ENCODE measurements at regions not wholly inside any gene's neighbourhood (a gene's known extent, or its start where the extent isn't known, plus 50 kb on each side); places are given as distances from the start of the nearest gene placed in this dataset.

GRCh38 chr2:14136030-14136429 lies 496.5 kb upstream of the LRATD1 start:
- TF ChIP-seq POLR2AphosphoS5 (IDR thresholded peaks at IDR 0.05; ENCODE audit: insufficient read depth in 1 of 2, low read depth in 1 of 2) (no peak), POLR2A (IDR thresholded peaks at IDR 0.05) (no peak), CTCF (IDR thresholded peaks at IDR 0.05) (no peak)

DNA sequence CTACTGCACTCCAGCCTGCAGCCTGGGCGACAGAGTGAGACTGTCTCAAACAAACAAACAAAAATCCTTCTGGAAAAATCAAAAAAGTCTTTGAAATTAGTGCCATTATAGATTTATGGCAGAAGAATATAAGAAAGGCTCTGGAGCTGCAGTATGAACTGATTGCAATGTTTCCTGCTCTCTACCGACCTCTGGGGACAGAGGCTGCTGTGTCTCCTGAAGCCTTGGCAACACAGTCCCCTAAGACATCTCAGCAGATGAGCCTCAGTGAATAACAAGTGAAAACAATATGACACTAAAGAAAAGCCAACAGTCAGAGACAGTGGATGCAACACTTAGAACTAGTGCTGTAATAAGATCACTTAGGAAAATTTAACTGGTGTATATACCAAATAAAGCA lies 494.9 kb upstream of the LRATD1 start:
- Histone ChIP-seq H3K4me3 (no peak overlapping the region), H3K36me3 (no peaks in the 10 kb centered on the region), H3K27ac (no peak overlapping the region), H3K9me3 (no peaks in the 10 kb centered on the region), H3K4me1 (no peaks in the 10 kb centered on the region), H3K27me3 (no peaks in the 10 kb centered on the region)
- TF ChIP-seq POLR2A (IDR thresholded peaks at IDR 0.05) (no peak), CTCF (IDR thresholded peaks at IDR 0.05) (no peak), POLR2AphosphoS5 (IDR thresholded peaks at IDR 0.05; ENCODE audit: insufficient read depth in 1 of 2, low read depth in 1 of 2) (no peak)
- no peak for DNase-seq (ENCODE audit: extremely low spot score in 2 of 2)
- intact Hi-C loops (cut with DNase I), result no loop called here

More at GRCh38 chr2:14136030-14136429, 496.5 kb upstream of the LRATD1 start:
- intact Hi-C loops (cut with DNase I), result no loop called here
- H3K4me1 ChIP-seq, result no peaks in the 10 kb centered on the region
- no peaks in the 10 kb centered on the region for H3K27me3 ChIP-seq
- no peak overlapping the region for H3K27ac ChIP-seq
- DNase-seq (ENCODE audit: extremely low spot score in 2 of 2), result no peak
- H3K36me3 ChIP-seq, result no peaks in the 10 kb centered on the region
- H3K4me3 ChIP-seq, result no peak overlapping the region
- H3K9me3 ChIP-seq, result no peaks in the 10 kb centered on the region

- no peak for DNase-seq (ENCODE audit: extremely low spot score in 2 of 2)
- Histone ChIP-seq H3K27me3 (no peaks in the 10 kb centered on the region), H3K4me1 (no peaks in the 10 kb centered on the region), H3K9me3 (no peaks in the 10 kb centered on the region), H3K4me3 (no peak overlapping the region), H3K36me3 (no peaks in the 10 kb centered on the region), H3K27ac (no peak overlapping the region)
- intact Hi-C loops (cut with DNase I), result no loop called here
- TF ChIP-seq POLR2A (IDR thresholded peaks at IDR 0.05) (no peak), POLR2AphosphoS5 (IDR thresholded peaks at IDR 0.05; ENCODE audit: insufficient read depth in 1 of 2, low read depth in 1 of 2) (no peak), CTCF (IDR thresholded peaks at IDR 0.05) (no peak)
These were observed 492.4 kb upstream of the LRATD1 start for GRCh38 chr2:14140009-14140550.

GRCh38 chr2:14143435-14143834 lies 489.1 kb upstream of the LRATD1 start:
- intact Hi-C loops (cut with DNase I), result no loop called here
- TF ChIP-seq POLR2AphosphoS5 (IDR thresholded peaks at IDR 0.05; ENCODE audit: insufficient read depth in 1 of 2, low read depth in 1 of 2), result no peak
- TF ChIP-seq POLR2A (IDR thresholded peaks at IDR 0.05), result no peak
- no peak for TF ChIP-seq CTCF (IDR thresholded peaks at IDR 0.05)

DNA sequence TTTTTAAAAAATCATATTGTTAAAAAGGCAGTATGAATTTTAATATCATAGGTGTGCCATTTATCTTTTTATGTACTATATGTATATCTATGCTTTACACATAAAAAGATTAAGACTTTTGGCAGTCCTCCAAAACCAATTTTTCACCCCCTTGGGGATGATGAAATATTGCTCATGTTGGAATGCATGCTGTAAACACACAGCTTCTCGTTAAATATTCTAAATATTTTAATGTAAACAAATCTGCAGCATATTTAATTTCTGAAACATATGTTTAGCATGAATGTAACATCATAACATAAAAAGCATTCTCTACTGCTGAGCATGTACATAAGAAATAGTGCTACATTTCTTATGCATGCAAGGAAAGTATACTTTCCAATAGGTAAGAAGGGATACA lies 484.3 kb upstream of the LRATD1 start:
- H3K27ac ChIP-seq, result no peak overlapping the region
- intact Hi-C loops (cut with DNase I), result no loop called here
- no peak for TF ChIP-seq CTCF (IDR thresholded peaks at IDR 0.05)
- no peak for TF ChIP-seq POLR2A (IDR thresholded peaks at IDR 0.05)
- TF ChIP-seq POLR2AphosphoS5 (IDR thresholded peaks at IDR 0.05; ENCODE audit: insufficient read depth in 1 of 2, low read depth in 1 of 2), result no peak
- no peak for DNase-seq (ENCODE audit: extremely low spot score in 2 of 2)
- H3K27me3 ChIP-seq, result no peaks in the 10 kb centered on the region
- H3K4me1 ChIP-seq, result no peaks in the 10 kb centered on the region
- H3K4me3 ChIP-seq, result no peak overlapping the region
- H3K9me3 ChIP-seq, result no peaks in the 10 kb centered on the region
- H3K36me3 ChIP-seq, result no peaks in the 10 kb centered on the region

More at GRCh38 chr2:14143435-14143834, 489.1 kb upstream of the LRATD1 start:
- no peak for DNase-seq (ENCODE audit: extremely low spot score in 2 of 2)
- Histone ChIP-seq H3K36me3 (no peaks in the 10 kb centered on the region), H3K27ac (no peak overlapping the region), H3K9me3 (no peaks in the 10 kb centered on the region), H3K4me1 (no peaks in the 10 kb centered on the region), H3K27me3 (no peaks in the 10 kb centered on the region), H3K4me3 (no peak overlapping the region)

All from vagina (tissue), 2 donors.